ENCODE measurements at regions not wholly inside any gene's neighbourhood (a gene's known extent, or its start where the extent isn't known, plus 50 kb on each side); places are given as distances from the start of the nearest gene placed in this dataset.

- no peak for DNase-seq
These were observed 398.8 kb downstream of the GUCY1A2 start for GRCh38 chr11:106619320-106619990.

GRCh38 chr11:106621484-106621883 lies 396.8 kb downstream of the GUCY1A2 start:
- no peak for DNase-seq

Measured in NCI-H146 (cell line).